Pancreas (tissue), 10 donors: ENCODE measurements at regions not wholly inside any gene's neighbourhood (a gene's known extent, or its start where the extent isn't known, plus 50 kb on each side); places are given as distances from the start of the nearest gene placed in this dataset.

ENCODE experiments used
- ATAC-seq, 4 donors: fragments of 200-7000 bp; cut with Tn5 transposase; one replicate each; pipeline versions ENCODE4 v1.8.0 to v1.9.1; 2020; ENCODE audit warnings: mild to moderate bottlenecking in 4 of 4, moderate library complexity in 4 of 4
- DNase-seq, 6 donors: peaks; one replicate each; pipeline ENCODE4 v3.0.0-alpha.2; 2020
- FAIRE-seq: peaks from 2 replicates; lab custom pipeline; 2012; peaks lifted over from hg19 to GRCh38; lab: Jason Lieb, UNC
- H3K27ac ChIP-seq, 4 donors: fragments of 200-600 bp; sonication (generic); 1 replicate in 3 of 4; 2 replicates in 1 of 4; pipeline versions ENCODE4 v1.5.0 to v1.8.0; 2020
- H3K27me3 ChIP-seq, 4 donors: fragments of 200-600 bp; one replicate each; pipeline ENCODE4 v1.8.0; 2021
- H3K36me3 ChIP-seq, 3 donors: fragments of 200-600 bp; sonication (generic) in 1 of 3; one replicate each; pipeline versions ENCODE4 v1.5.0 to v1.8.0; 2020 to 2021
- H3K4me1 ChIP-seq, 3 donors: fragments of 200-600 bp; one replicate each; pipeline ENCODE4 v1.8.0; 2021
- H3K4me3 ChIP-seq, 4 donors: fragments of 200-600 bp; sonication (generic) in 2 of 4; one replicate each; pipeline versions ENCODE4 v1.5.0 to v1.8.0; 2020 to 2021
- H3K9me3 ChIP-seq, 4 donors: fragments of 200-600 bp; one replicate each; pipeline ENCODE4 v1.8.0; 2021
- WGBS, 2 donors: extraction: QIAGEN DNeasy Blood & Tissue Kit; methylation state at CpG; one replicate each; pipeline ENCODE4 v1.1.7; 2013; 5-methylcytosine and 5-hydroxymethylcytosine counted together
- intact Hi-C, 3 donors: fragments of 100-400 bp; cut with DNase I; formaldehyde crosslinking; loops; one replicate each; pipeline versions ENCODE4 v1.11.1 to v1.14.2; 2022
- TF ChIP-seq, protein P1 (sequence below), 4 donors: fragments of 200-600 bp; sonication (generic) in 3 of 4; IDR thresholded peaks; one replicate each; pipeline versions ENCODE4 v1.5.0 to v1.8.0; 2021; ENCODE audit warnings: antibody characterized with exemption in 4 of 4
- donor health status: healthy with polysubstance abuse.
- donor health status: DM: no; HTN: no; CAD: no; lungs with moderate emphysema.
- donor health status: DM: no; HTN: no; CAD: no.
- donor health status: control.
- donor health status: control.
- donor health status: Bipolar disorder and iron deficiency.
- donor health status: DM: yes; HTN: yes; CAD: no.
- donor health status: DM: no; HTN: no; CAD: no.
- donor health status: DM: no; HTN: no; CAD: no.
- donor health status: DM: yes; HTN: yes; CAD: no.

- Histone ChIP-seq H3K27me3 (no peaks in the 10 kb centered on the region), H3K4me1 (no peaks in the 10 kb centered on the region), H3K27ac (no peak overlapping the region), H3K9me3 (no peaks in the 10 kb centered on the region), H3K4me3 (no peak overlapping the region), H3K36me3 (no peaks in the 10 kb centered on the region)
- intact Hi-C loops = no loop called here
- FAIRE-seq (no peak), DNase-seq (no peak), ATAC-seq (no peak)
- TF ChIP-seq, protein P1, sequence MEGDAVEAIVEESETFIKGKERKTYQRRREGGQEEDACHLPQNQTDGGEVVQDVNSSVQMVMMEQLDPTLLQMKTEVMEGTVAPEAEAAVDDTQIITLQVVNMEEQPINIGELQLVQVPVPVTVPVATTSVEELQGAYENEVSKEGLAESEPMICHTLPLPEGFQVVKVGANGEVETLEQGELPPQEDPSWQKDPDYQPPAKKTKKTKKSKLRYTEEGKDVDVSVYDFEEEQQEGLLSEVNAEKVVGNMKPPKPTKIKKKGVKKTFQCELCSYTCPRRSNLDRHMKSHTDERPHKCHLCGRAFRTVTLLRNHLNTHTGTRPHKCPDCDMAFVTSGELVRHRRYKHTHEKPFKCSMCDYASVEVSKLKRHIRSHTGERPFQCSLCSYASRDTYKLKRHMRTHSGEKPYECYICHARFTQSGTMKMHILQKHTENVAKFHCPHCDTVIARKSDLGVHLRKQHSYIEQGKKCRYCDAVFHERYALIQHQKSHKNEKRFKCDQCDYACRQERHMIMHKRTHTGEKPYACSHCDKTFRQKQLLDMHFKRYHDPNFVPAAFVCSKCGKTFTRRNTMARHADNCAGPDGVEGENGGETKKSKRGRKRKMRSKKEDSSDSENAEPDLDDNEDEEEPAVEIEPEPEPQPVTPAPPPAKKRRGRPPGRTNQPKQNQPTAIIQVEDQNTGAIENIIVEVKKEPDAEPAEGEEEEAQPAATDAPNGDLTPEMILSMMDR (IDR thresholded peaks at IDR 0.05) = no peak
- 46 to 53% methylated on average over 2 of the region's 2 CpGs for WGBS, 2 donors
Measured at GRCh38 chr9:108727580-108728111, 128.1 kb downstream of the ACTL7B start.

DNA sequence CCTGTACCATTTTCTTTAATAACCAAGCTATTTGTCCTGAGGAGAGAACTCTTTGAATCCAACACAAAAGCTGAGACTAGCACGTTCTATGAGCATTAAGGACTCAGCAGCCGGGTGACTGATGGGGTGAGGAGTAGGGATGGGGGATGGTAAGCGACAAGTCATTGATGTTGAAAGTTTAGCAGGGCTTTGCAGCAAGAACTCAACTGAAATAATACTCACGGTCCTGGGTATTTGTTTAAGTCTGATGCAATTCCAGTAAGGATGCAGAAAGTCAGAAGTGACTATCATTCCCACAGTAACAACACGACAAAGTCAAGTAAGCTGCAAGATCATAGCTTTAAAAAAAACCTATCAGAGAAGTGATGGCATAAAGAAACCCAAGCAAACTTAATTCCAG is 131.1 kb downstream of the ACTL7B start:
- no peak for FAIRE-seq
- 55% methylated on average over 5 of the region's 5 CpGs for WGBS, 2 donors
- TF ChIP-seq, protein P1 (IDR thresholded peaks at IDR 0.05) = no peak

GRCh38 chr9:108724122-108724521 is 131.7 kb downstream of the ACTL7B start:
- intact Hi-C loops = no loop called here
- DNase-seq (no peak), ATAC-seq (no peak), FAIRE-seq (no peak)
- Histone ChIP-seq H3K4me1 (no peaks in the 10 kb centered on the region), H3K27me3 (no peaks in the 10 kb centered on the region), H3K36me3 (no peaks in the 10 kb centered on the region), H3K4me3 (no peak overlapping the region), H3K27ac (no peak overlapping the region), H3K9me3 (no peaks in the 10 kb centered on the region)
- TF ChIP-seq, protein P1 (IDR thresholded peaks at IDR 0.05) = no peak
- 78 to 80% methylated on average over 4 of the region's 4 CpGs for WGBS, 2 donors

More for the DNA sequence above, 131.1 kb downstream of the ACTL7B start:
- ATAC-seq (no peak), DNase-seq (no peak)
- Histone ChIP-seq H3K27me3 (no peaks in the 10 kb centered on the region), H3K36me3 (no peaks in the 10 kb centered on the region), H3K9me3 (no peaks in the 10 kb centered on the region), H3K27ac (no peak overlapping the region), H3K4me1 (no peaks in the 10 kb centered on the region), H3K4me3 (no peak overlapping the region)
- intact Hi-C loops = no loop called here

- no peak for ATAC-seq
- DNase-seq = no peak
- Histone ChIP-seq H3K36me3 (no peaks in the 10 kb centered on the region), H3K9me3 (no peaks in the 10 kb centered on the region), H3K27ac (no peak overlapping the region), H3K4me1 (no peaks in the 10 kb centered on the region), H3K27me3 (no peaks in the 10 kb centered on the region), H3K4me3 (no peak overlapping the region)
- intact Hi-C loops = no loop called here
- no peak for FAIRE-seq
- TF ChIP-seq, protein P1 (IDR thresholded peaks at IDR 0.05) = no peak
- WGBS, 2 donors = 67 to 79% methylated on average over 7 of the region's 7 CpGs
Measured at GRCh38 chr9:108722396-108722795, 133.4 kb downstream of the ACTL7B start.

GRCh38 chr9:108720191-108720642 is 135.6 kb downstream of the ACTL7B start:
- no peak for FAIRE-seq
- H3K4me3 ChIP-seq = no peak overlapping the region
- 33 to 74% methylated on average over 2 of the region's 2 CpGs for WGBS, 2 donors
- no peaks in the 10 kb centered on the region for H3K4me1 ChIP-seq
- DNase-seq = no peak
- no peaks in the 10 kb centered on the region for H3K36me3 ChIP-seq
- intact Hi-C loops = no loop called here
- TF ChIP-seq, protein P1 (IDR thresholded peaks at IDR 0.05) = no peak
- no peak overlapping the region for H3K27ac ChIP-seq
- ATAC-seq = no peak
- no peaks in the 10 kb centered on the region for H3K27me3 ChIP-seq
- no peaks in the 10 kb centered on the region for H3K9me3 ChIP-seq
